IMR-90 (cell line): ENCODE measurements at regions not wholly inside any gene's neighbourhood (a gene's known extent, or its start where the extent isn't known, plus 50 kb on each side); places are given as distances from the start of the nearest gene placed in this dataset.
A peak's percentile ranks its signal among the peaks of the same experiment; 100 is the strongest.

Experiments
- ATAC-seq: fragments of 200-7000 bp; cut with Tn5 transposase; 2 replicates; pipeline ENCODE4 v1.9.1; 2020; ENCODE audit warnings: low read depth, mild to moderate bottlenecking, moderate library complexity
- BruUV-seq: library from RNA; stranded (reverse); fragments of 400-500 nt; replicated peaks from 2 replicates; lab custom pipeline; 2021; lab: Mats Ljungman, UMichigan
- CTCF ChIA-PET: fragments of 300-600 bp; formaldehyde crosslinking; extraction: SDS; loops from one replicate; lab custom pipeline; 2021; ENCODE audit warnings: antibody characterized with exemption; lab: Yijun Ruan, JAX
- POLR2A ChIA-PET: fragments of 300-600 bp; sonication (Branson Sonifier 250); formaldehyde crosslinking; loops from one replicate; lab custom pipeline; 2022; ENCODE audit warnings: antibody characterized with exemption; ENCODE audit not compliant: unreplicated experiment; lab: Charles Lee
- DNase-seq: peaks from one replicate; pipeline ENCODE4 v3.0.0; 2013
- H2AFZ ChIP-seq: replicated peaks from 2 replicates; pipeline ENCODE3; 2013; ENCODE audit warnings: low read length, mild to moderate bottlenecking; ENCODE audit not compliant: poor library complexity
- H2AK5ac ChIP-seq: 2 replicates; pipeline ENCODE4 v1.6.1; 2013; ENCODE audit warnings: low read depth, low read length, inconsistent platforms
- H2AK9ac ChIP-seq: replicated peaks from 2 replicates; pipeline ENCODE3; 2013; ENCODE audit warnings: mild to moderate bottlenecking, low read depth, low read length, moderate library complexity; ENCODE audit not compliant: poor library complexity
- H2BK120ac ChIP-seq: 2 replicates; pipeline ENCODE4 v1.6.1; 2013; ENCODE audit warnings: low read depth, low read length, inconsistent platforms
- H2BK15ac ChIP-seq: 3 replicates; pipeline ENCODE4 v1.6.1; 2013; ENCODE audit warnings: low read depth, low read length, inconsistent platforms
- H2BK20ac ChIP-seq: 2 replicates; pipeline ENCODE4 v1.6.1; 2013; ENCODE audit warnings: low read depth, mild to moderate bottlenecking, inconsistent platforms, low read length, moderate library complexity
- H2BK5ac ChIP-seq: 2 replicates; pipeline ENCODE4 v1.6.1; 2013; ENCODE audit warnings: mild to moderate bottlenecking, low read depth, low read length, inconsistent platforms; ENCODE audit not compliant: poor library complexity, severe bottlenecking
- H3K14ac ChIP-seq: replicated peaks from 2 replicates; pipeline ENCODE4 v1.6.1; 2013; ENCODE audit warnings: low read depth, low read length, inconsistent platforms
- H3K18ac ChIP-seq: 2 replicates; pipeline ENCODE4 v1.6.1; 2013; ENCODE audit warnings: low read depth, low read length, control low read depth
- H3K23ac ChIP-seq: 2 replicates; pipeline ENCODE4 v1.6.1; 2013; ENCODE audit warnings: low read depth, low read length, inconsistent platforms
- H3K27ac ChIP-seq: 2 replicates; pipeline ENCODE4 v1.5.1; 2013; ENCODE audit warnings: mild to moderate bottlenecking, control low read depth, low read length; ENCODE audit not compliant: insufficient read depth
- H3K27me3 ChIP-seq: 2 replicates; pipeline ENCODE4 v1.6.1; 2013; ENCODE audit warnings: low read length; ENCODE audit not compliant: control insufficient read depth, insufficient read depth
- H3K36me3 ChIP-seq: 2 replicates; pipeline ENCODE4 v1.6.1; 2013; ENCODE audit warnings: low read length, mixed read lengths; ENCODE audit not compliant: control insufficient read depth, insufficient read depth
- H3K4ac ChIP-seq: 2 replicates; pipeline ENCODE4 v1.6.1; 2013; ENCODE audit warnings: low read depth, low read length, inconsistent platforms
- H3K4me1 ChIP-seq: 2 replicates; pipeline ENCODE4 v1.6.1; 2013; ENCODE audit warnings: low read length, mixed read lengths; ENCODE audit not compliant: control insufficient read depth, insufficient read depth
- H3K4me2 ChIP-seq: 2 replicates; pipeline ENCODE4 v1.6.1; 2013; ENCODE audit warnings: low read depth, mild to moderate bottlenecking, control low read depth, low read length, moderate library complexity
- H3K4me3 ChIP-seq: 2 replicates; pipeline ENCODE4 v1.5.1; 2013; ENCODE audit warnings: low read depth, mild to moderate bottlenecking, control low read depth, low read length, moderate library complexity; ENCODE audit not compliant: insufficient read depth
- H3K56ac ChIP-seq: 2 replicates; pipeline ENCODE4 v1.6.1; 2013; ENCODE audit warnings: low read length, inconsistent platforms; ENCODE audit not compliant: insufficient read depth; ENCODE audit errors: extremely low read depth
- H3K79me1 ChIP-seq, 2 experiments: 2 replicates each; pipeline ENCODE4 v1.6.1; 2013; ENCODE audit warnings: low read length in 2 of 2, inconsistent platforms in 1 of 2, low read depth in 1 of 2
- H3K9ac ChIP-seq: 2 replicates; pipeline ENCODE4 v1.6.1; 2013; ENCODE audit warnings: low read depth, low read length, control low read depth
- H3K9me1 ChIP-seq: 2 replicates; pipeline ENCODE4 v1.6.1; 2013; ENCODE audit warnings: low read length, inconsistent platforms; ENCODE audit not compliant: insufficient read depth
- H3K9me3 ChIP-seq: 2 replicates; pipeline ENCODE4 v1.6.1; 2013; ENCODE audit warnings: low read length; ENCODE audit not compliant: control insufficient read depth, insufficient read depth
- H4K20me1 ChIP-seq: 2 replicates; pipeline ENCODE4 v1.6.1; 2013; ENCODE audit warnings: low read length, inconsistent platforms; ENCODE audit not compliant: insufficient read depth
- H4K5ac ChIP-seq: 2 replicates; pipeline ENCODE4 v1.6.1; 2013; ENCODE audit warnings: mild to moderate bottlenecking, low read depth, low read length, control low read depth
- H4K8ac ChIP-seq, 2 experiments: 2 replicates each; pipeline ENCODE4 v1.6.1; 2013; ENCODE audit warnings: low read depth in 2 of 2, low read length in 2 of 2, control low read depth in 1 of 2, inconsistent platforms in 1 of 2
- H4K91ac ChIP-seq: 2 replicates; pipeline ENCODE4 v1.6.1; 2013; ENCODE audit warnings: low read depth, low read length, inconsistent platforms; ENCODE audit not compliant: insufficient read depth
- CTCF ChIP-seq: conservative IDR thresholded peaks from 2 replicates; pipeline ENCODE4 v1.5.1; 2012; ENCODE audit warnings: mild to moderate bottlenecking, low read depth, low read length, improper control_type of control experiment
- MAFK ChIP-seq: IDR thresholded peaks from 2 replicates; pipeline ENCODE4 v1.6.1; 2012; ENCODE audit warnings: low read depth, low read length, improper control_type of control experiment
- MAZ ChIP-seq: IDR thresholded peaks from 2 replicates; pipeline ENCODE4 v1.6.1; 2012; ENCODE audit warnings: low read depth, mild to moderate bottlenecking, low read length, improper control_type of control experiment, moderate library complexity, borderline replicate concordance
- RAD21 ChIP-seq: IDR thresholded peaks from 2 replicates; pipeline ENCODE4 v1.6.1; 2012; ENCODE audit warnings: low read length, improper control_type of control experiment
- SMC3 ChIP-seq: fragments of 150-350 bp; IDR thresholded peaks from 2 replicates; pipeline ENCODE4 v1.6.1; 2016; ENCODE audit warnings: low read depth, mild to moderate bottlenecking, antibody characterized with exemption, low read length, moderate library complexity
- WGBS, 2 experiments: methylation state at CpG; one replicate each; pipeline versions ENCODE4 v1.1.5 to v1.1.7; 2013; ENCODE audit warnings: missing lambda C conversion rate in 2 of 2; ENCODE audit not compliant: insufficient read length in 1 of 2; ENCODE audit errors: extremely low coverage in 2 of 2; 5-methylcytosine and 5-hydroxymethylcytosine counted together
- dilution Hi-C: fragments of 300-500 bp; cut with HindIII; formaldehyde crosslinking; loops from one replicate; pipeline ENCODE4 v1.14.3; 2018; ENCODE audit warnings: low sequenced_read_pairs; ENCODE audit not compliant: unreplicated experiment
- in situ Hi-C: fragments of 300-500 bp; cut with MboI; formaldehyde crosslinking; loops from 3 replicates; pipeline ENCODE4 v1.14.3; 2019; ENCODE audit warnings: low sequenced_read_pairs, inconsistent platforms, mixed read lengths
- intact Hi-C: fragments of 100-400 bp; cut with micrococcal nuclease; formaldehyde crosslinking; loops from 2 replicates; pipeline ENCODE4 v1.10.0; 2022

- dilution Hi-C loops = no loop called here
- no peak overlapping the region for H3K4ac ChIP-seq
- H2BK120ac ChIP-seq = no peak overlapping the region
- H3K36me3 ChIP-seq = no peaks in the 10 kb centered on the region
- no peaks in the 10 kb centered on the region for H3K9me3 ChIP-seq
- H3K14ac ChIP-seq = no peak overlapping the region
- ChIA-PET CTCF (interaction anchor here (0.5 to 2.8 kb wide), 15 partner anchors 8 to 546 kb away, joined by 3 to 23 read pairs (median 4); partner anchors contain the start of gene LRRC1), POLR2A (no interaction called here)
- peaks cover 3% of the 10 kb centered on the region; the same call in 1 of the 2 replicates for H3K4me1 ChIP-seq
- intact Hi-C loops = loop anchor here (1.0 to 5.0 kb wide), 4 partner anchors 181 to 554 kb away; partner anchors contain the start of gene GCLC
- in situ Hi-C loops = no loop called here
- BruUV-seq = no TSS peak
- H2BK15ac ChIP-seq = peak overlapping the region; percentile 41; the same call in 1 of the 3 replicates
- TF ChIP-seq MAFK (no peak), MAZ (peak; percentile 33; the same call in 1 of the 2 replicates), CTCF (peak; percentile 95), RAD21 (peak; percentile 89), SMC3 (peak; percentile 80)
- H2BK20ac ChIP-seq = peak overlapping the region; percentile 67; the same call in 1 of the 2 replicates
- H2AK9ac ChIP-seq = no peak overlapping the region
- no peaks in the 10 kb centered on the region for H3K79me1 ChIP-seq
- WGBS, 2 experiments = 6% methylated on average over 7 of the region's 18 CpGs; no CpG with 5 or more reads in 1 of the 2 experiments
- no peak overlapping the region for H3K18ac ChIP-seq
- no peak overlapping the region for H3K27ac ChIP-seq
- H4K20me1 ChIP-seq = no peaks in the 10 kb centered on the region; the same call in 1 of the 2 replicates
- no peak overlapping the region for H2BK5ac ChIP-seq
- no peak overlapping the region for H4K91ac ChIP-seq
- no peak overlapping the region for H2AK5ac ChIP-seq
- ATAC-seq (peak; percentile 94), DNase-seq (peak; percentile 69)
- no peak overlapping the region for H3K4me3 ChIP-seq
- no peak overlapping the region for H3K56ac ChIP-seq
- peak overlapping the region; percentile 80 for H2AFZ ChIP-seq
- no peak overlapping the region for H3K9ac ChIP-seq
- no peak overlapping the region for H4K5ac ChIP-seq
- peaks cover 3% of the 10 kb centered on the region for H3K9me1 ChIP-seq
- H3K23ac ChIP-seq = no peak overlapping the region
- no peak overlapping the region for H3K4me2 ChIP-seq
- no peaks in the 10 kb centered on the region for H3K27me3 ChIP-seq
- H4K8ac ChIP-seq = no peak overlapping the region
Measured at GRCh38 chr6:53725791-53726575, 60.4 kb upstream of the KLHL31 start.
